ENCODE measurements at regions not wholly inside any gene's neighbourhood (a gene's known extent, or its start where the extent isn't known, plus 50 kb on each side); places are given as distances from the start of the nearest gene placed in this dataset.
A peak's percentile ranks its signal among the peaks of the same experiment; 100 is the strongest.

DNA sequence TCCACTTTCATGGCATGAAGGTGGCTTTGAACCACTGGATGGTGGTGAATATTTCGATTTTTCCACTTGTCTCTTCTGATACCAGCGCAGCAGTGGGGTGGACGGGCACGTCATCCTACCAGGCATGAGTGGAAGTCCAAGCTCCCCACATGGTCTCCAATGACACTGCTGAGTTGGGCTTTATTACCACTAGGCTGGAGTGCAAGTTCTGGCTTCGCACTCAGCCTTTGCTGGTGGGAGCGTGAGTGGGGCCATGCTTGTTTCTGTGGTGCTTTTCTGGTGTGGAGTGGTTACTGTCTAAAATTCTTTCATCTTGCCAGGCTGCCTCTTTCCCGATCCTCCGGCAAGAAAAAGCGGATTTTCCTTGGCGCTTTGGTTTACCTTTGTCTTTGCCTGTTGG is 70.1 kb upstream of the SDK1 start:
- DNase-seq (ENCODE audit: low spot score) (no peak), FAIRE-seq (peak; percentile 40)

DNA sequence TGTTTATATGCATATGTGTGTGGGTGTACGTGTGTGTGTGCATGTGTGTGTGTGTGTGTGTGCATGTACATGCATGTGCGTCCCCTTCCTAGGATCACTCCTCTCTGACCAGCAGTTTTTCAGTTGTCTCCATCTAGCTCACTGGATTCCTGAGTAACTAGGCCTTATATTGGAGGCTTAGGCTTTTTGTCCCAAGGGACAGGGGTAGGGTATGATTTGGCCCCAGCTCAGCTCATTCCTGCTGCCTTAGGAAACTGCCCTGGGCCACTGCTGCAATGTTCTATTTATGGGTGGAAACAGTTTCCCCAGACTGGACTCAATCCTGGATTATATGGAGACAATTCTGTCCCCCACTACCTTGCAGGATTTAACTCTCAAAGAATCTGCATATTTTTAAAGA is 68.8 kb upstream of the SDK1 start:
- DNase-seq (ENCODE audit: low spot score) (no peak), FAIRE-seq (no peak)

- no peak for FAIRE-seq
- no peak for DNase-seq (ENCODE audit: low spot score)
Measured at GRCh38 chr7:3233301-3233700, 67.8 kb upstream of the SDK1 start.

DNA sequence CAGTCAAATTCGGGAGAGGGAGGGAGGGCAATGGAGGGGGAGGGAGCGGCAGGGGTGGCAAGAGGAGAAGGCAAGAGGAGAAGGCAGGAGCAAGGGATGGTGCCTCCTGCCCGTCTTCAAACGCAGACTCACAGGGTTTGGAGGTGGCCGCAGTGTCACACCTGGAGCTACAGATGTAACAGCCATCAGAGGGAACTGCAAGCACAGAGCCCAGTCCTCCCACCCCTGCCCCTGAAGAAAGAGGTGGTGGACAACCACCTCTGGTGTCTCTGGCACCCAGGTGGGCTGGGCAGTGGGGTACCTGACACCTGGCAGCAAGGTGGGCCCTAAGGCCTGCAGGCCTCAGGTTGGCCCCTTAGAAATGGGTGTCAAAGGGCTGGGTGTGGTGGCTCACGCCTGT is 67.0 kb upstream of the SDK1 start:
- FAIRE-seq (no peak), DNase-seq (ENCODE audit: low spot score) (no peak)

GRCh38 chr7:3234851-3235250 is 66.2 kb upstream of the SDK1 start:
- FAIRE-seq, result no peak
- no peak for DNase-seq (ENCODE audit: low spot score)

- FAIRE-seq (peak; percentile 100), DNase-seq (ENCODE audit: low spot score) (no peak)
Measured at GRCh38 chr7:3235322-3235721, 65.7 kb upstream of the SDK1 start.

GRCh38 chr7:3236268-3236667 is 64.8 kb upstream of the SDK1 start:
- no peak for DNase-seq (ENCODE audit: low spot score)
- FAIRE-seq, result peak; percentile 97

- FAIRE-seq (peak; percentile 85), DNase-seq (ENCODE audit: low spot score) (no peak)
Measured at GRCh38 chr7:3238525-3239210, 62.4 kb upstream of the SDK1 start.

GRCh38 chr7:3239291-3239691 is 61.8 kb upstream of the SDK1 start:
- DNase-seq (ENCODE audit: low spot score), result no peak

DNA sequence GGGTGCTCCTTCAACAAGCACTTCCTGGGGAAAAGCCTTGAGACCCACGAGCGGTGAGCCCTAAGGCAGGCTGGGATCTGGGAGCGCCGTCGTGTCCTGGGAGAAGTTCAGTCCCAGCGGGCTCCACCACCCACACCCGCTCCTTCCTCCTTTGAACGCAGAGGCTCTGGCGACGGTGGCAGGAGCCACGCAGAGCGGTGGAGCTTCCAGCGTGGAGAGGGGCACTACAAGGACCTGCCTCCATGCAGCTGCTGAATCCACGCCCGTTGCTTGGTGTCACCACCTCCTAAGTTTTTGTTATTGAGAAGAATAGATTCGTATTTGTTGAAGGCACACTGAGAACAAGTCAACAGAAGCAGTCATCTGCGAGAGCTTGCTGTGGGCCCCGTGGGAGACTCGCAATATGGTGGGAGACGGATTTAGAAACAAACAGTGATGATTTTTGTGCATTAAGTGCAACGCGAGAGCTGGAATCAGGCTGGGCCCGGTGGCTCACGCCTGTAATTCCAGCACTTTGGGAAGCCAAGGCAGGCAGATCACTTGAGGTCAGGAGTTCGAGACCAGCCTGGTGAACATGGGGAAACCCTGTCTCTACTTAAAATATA is 60.1 kb upstream of the SDK1 start:
- peak; percentile 53 for FAIRE-seq

More at GRCh38 chr7:3239291-3239691, 61.8 kb upstream of the SDK1 start:
- FAIRE-seq, result peak; percentile 73

DNA sequence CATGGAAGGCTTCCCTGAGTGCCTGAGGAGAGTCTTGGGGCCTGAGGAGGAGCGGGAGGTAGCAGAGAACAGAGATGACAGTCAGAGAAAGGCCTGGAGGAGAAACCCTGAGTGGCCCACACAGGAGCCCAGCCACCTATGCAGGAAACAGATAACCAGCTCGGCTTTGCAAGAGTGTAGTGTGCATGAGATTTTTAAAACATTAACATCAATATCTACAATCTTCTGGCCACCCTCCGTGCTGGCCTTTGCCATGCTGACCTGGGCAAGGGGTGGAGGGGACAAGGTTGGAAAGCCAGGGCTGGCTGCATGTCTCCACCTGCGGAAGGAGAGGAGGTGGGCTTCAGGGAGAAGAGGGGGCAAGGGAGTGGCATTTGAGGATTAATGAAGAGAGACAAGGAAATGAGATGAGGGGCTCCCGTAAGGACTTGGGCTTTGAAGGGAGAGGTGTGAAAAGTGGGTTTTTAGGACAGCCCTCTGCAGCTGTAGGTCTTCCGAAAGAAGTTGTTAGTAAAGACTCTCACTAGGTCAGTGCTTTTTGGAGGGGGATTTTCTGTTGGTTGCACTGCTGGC is 59.3 kb upstream of the SDK1 start:
- FAIRE-seq (no peak), DNase-seq (ENCODE audit: low spot score) (no peak)

More for the DNA sequence above, 60.1 kb upstream of the SDK1 start:
- no peak for DNase-seq (ENCODE audit: low spot score)

DNA sequence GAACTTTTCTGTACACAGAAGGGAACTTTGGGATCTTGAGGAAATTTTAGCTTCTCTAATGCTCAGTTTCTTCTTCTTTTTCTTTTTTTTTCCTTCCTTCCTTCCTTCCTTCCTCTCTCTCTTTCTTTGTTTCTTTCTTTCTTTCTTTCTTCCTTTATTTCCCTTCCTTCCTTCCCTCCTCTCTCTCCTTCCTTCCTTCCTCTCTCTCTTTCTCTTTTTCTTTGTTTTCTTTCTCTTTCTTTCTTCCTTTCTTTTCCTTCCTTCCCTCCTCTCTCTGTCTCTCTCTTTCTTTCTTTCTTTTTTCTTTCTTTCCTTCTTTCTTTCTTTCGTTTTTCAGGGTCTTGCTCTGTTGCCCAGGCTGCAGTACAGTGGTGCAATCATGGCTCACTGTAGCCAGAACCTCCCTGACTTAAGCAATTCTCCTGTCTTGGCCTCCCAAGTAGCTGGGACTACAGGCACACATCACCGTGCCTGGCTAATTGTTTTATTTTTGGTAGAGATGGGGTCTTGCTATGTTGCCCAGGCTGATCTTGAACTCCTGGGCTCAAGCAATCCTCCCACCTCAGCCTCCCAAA is 58.6 kb upstream of the SDK1 start:
- FAIRE-seq (no peak), DNase-seq (ENCODE audit: low spot score) (no peak)

DNA sequence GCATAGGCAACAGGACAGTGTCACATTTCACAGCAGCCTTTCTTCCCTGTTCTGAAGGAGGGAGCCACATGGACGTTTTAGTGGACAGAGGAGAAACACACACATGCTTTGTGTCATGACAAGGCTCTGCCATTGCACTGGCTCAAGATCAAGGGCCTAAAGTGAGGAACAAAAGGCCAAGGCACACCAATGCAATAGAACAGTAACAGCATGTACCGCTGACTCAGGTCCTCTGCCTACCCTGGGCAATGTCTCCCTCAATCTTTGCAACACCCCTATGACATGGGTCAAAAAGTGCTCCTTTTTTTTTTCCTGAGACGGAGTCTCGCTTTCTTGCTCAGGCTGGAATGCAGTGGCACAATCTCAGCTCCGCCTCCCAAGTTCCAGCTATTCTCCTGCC is 57.8 kb upstream of the SDK1 start:
- FAIRE-seq (no peak), DNase-seq (ENCODE audit: low spot score) (no peak)

DNA sequence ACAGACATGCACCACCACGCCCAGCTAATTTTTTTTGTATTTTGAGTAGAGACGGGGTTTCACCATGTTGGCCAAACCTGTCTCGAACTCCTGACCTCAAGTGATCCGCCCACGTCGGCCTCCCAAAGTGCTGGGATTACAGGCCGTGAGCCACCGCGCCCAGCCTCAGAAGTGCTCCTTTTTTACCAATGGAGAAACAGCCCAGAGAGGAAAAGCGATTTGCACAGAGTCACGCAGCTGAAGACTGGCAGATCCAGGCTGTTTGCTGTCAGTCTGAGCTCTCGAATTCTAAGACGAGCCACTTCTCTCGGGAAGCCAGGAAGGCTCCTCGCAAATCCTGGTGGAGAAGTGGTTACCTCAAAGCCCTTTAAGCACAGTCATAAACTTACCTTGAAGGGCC is 57.4 kb upstream of the SDK1 start:
- DNase-seq (ENCODE audit: low spot score) (no peak), FAIRE-seq (no peak)

- peak; percentile 100 for FAIRE-seq
- DNase-seq (ENCODE audit: low spot score), result peak; percentile 91
Measured at GRCh38 chr7:3244241-3244814, 56.7 kb upstream of the SDK1 start.

DNA sequence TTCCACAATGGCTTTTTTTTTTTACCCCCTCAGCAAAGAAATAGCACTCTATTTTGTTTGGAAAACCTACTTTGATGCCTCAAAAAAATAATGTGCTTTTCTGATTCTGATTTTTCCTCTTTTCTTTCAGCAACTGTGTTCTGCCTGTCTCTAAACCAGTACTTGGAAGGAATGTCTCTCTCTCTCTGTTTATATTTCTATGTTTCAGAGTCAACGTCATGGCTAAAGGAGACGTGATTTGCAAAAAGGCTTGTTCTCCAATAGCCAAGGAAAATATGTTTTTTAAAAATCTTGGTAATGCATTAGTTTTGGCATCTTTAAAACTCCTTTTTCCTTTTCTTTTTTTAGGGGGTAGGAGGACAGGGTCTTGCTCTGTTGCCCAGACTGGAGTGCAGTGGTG is 56.0 kb upstream of the SDK1 start:
- FAIRE-seq (no peak), DNase-seq (ENCODE audit: low spot score) (no peak)

DNA sequence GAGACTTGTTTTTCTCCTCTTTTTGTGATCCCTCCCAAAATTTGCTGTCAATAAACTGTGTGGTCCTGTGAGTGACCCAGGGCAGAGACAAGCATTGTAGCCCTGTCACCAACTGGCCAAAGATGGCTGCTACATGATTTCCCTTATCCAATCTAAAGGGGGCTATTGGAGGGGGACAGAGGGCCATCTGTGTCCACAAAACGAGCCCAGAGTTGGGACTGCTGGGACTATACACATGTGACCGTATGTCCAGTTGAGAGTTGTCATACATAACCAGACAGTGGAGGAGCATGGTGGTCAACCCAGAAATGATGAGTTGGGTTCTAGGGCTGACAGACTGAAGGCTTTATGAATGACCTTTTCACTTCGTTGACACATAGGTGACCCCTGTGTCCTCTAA is 55.3 kb upstream of the SDK1 start:
- DNase-seq (ENCODE audit: low spot score) (no peak), FAIRE-seq (peak; percentile 97)

DNA sequence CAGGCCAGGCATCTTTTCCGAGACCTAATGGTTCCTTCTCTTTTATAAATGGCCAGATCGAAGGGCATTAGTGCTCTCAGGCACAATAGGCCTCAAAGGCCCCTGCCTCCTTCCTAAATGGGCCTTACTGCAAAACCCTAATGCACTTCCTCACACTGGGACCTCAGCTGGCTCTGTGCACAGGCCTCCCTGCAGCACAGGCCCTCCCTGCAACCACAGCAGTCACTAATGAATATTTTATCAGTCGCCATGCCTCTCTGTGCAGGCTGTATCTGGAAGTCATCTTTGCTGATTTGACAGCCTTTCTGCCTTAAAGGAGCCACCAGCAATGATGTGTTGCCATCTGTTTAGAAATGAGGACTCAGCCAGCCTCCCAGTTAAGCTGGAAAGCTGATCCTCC is 54.9 kb upstream of the SDK1 start:
- FAIRE-seq (peak; percentile 58), DNase-seq (ENCODE audit: low spot score) (no peak)

DNA sequence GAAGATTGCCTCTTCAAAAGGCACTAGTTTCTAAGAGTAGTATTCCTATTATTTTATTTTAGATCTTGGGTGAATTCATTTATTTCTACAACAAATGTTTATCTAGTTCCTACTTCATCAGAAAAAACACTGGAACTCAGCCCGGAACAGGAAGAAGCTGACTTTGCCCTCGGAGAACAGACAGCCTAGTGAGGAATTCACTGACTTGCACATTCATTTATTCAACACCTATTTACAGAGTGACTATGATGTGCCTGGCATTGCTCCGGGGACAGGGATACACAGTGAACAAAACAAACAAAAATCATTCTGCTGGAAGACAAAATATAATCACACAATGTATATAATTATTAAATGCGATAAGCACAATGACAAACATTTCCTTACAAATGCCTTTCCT is 54.4 kb upstream of the SDK1 start:
- DNase-seq (ENCODE audit: low spot score) (no peak), FAIRE-seq (no peak)

DNA sequence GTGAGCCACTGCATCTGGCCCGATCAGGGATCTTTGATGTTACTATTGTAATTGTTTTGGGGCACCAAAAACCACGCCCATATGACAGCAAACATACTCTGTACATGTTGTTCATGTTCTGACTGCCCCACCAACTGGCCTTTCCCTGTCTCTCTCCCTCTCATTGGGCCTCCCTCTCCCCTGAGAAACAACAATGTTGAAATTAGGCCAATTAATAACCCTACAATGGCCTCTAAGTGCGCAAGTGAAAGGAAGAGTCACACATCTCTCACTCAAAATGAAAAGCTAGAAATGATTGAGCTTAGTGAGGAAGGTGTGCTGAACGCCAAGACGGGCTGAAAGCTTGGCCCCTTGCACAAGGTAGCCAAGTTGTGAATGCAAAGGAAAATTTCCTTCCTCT is 50.3 kb upstream of the SDK1 start:
- FAIRE-seq (no peak), DNase-seq (ENCODE audit: low spot score) (no peak)

All from urothelium cell line (cell line).